ENCODE measurements at regions not wholly inside any gene's neighbourhood (a gene's known extent, or its start where the extent isn't known, plus 50 kb on each side); places are given as distances from the start of the nearest gene placed in this dataset.

DNA sequence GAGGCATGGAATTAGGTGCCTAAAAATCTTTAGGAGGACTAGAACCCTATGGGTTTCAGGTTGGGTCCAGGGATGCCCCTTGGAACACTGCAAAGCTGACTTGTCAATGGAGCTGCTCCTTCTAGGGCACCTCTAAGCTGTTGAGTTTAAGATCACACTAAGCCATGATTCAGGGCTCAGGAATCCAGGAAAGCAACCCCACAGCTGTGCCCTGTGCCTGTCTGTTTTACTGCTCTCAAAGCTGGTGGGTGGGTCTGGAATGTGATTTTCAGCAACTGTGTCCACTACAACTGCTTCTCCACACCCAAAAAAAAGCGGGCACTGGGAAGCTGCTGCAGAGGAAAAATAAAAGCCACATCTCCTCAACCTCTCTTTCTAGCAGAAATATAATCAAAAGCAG, 310.4 kb upstream of the MOCS1 start:
- POLR2A ChIA-PET: no interaction called here
- TF ChIP-seq FOXK2 (IDR thresholded peaks at IDR 0.05) (no peak), L3MBTL2 (conservative IDR thresholded peaks at IDR 0.05) (no peak), NFRKB (IDR thresholded peaks at IDR 0.05) (no peak), SP1 (IDR thresholded peaks at IDR 0.05) (no peak), ELF4 (IDR thresholded peaks at IDR 0.05) (no peak), LEF1 (IDR thresholded peaks at IDR 0.05; ENCODE audit: borderline replicate concordance) (no peak), FOXM1 (IDR thresholded peaks at IDR 0.05; ENCODE audit: borderline replicate concordance) (no peak), PKNOX1 (IDR thresholded peaks at IDR 0.05) (no peak), TARDBP (IDR thresholded peaks at IDR 0.05) (no peak), CTBP1 (IDR thresholded peaks at IDR 0.05; ENCODE audit: borderline replicate concordance) (no peak), ZNF384 (IDR thresholded peaks at IDR 0.05) (no peak), HDGF (IDR thresholded peaks at IDR 0.05; ENCODE audit: borderline replicate concordance) (no peak), FOXA1 (IDR thresholded peaks at IDR 0.05) (no peak), BHLHE40 (IDR thresholded peaks at IDR 0.05; ENCODE audit: borderline replicate concordance) (no peak), SUZ12 (IDR thresholded peaks at IDR 0.05) (no peak), ARNT (IDR thresholded peaks at IDR 0.05) (no peak)
- no peak for DNase-seq (ENCODE audit: extremely low spot score)
- CTCF ChIA-PET: no interaction called here

DNA sequence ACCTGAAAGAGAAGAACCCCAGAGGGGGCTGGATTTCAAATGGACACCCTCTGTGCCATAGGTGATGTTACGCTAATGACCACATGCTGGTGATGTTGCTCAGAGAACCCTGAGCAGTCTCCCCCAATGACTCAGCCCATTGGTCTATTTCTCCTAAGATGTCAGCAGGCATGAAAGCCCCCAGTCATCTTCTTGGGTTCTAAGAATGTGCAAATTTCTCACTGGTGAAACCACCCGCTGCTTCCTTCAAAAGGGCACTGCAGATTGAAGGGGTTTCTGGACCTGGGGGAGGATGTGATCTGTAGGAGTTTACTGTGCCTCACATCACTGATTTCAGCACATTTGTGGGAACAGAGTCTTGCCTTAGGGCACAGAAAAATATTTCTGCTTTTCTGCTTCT, 298.4 kb upstream of the MOCS1 start:
- ChIA-PET POLR2A (no interaction called here), CTCF (no interaction called here)
- no peak for TF ChIP-seq LEF1 (IDR thresholded peaks at IDR 0.05; ENCODE audit: borderline replicate concordance)
- no peak for TF ChIP-seq ELF4 (IDR thresholded peaks at IDR 0.05)
- TF ChIP-seq FOXM1 (IDR thresholded peaks at IDR 0.05; ENCODE audit: borderline replicate concordance): no peak
- TF ChIP-seq PKNOX1 (IDR thresholded peaks at IDR 0.05): no peak
- no peak for DNase-seq (ENCODE audit: extremely low spot score)

- CTCF ChIA-PET: no interaction called here
- POLR2A ChIA-PET: no interaction called here
- DNase-seq (ENCODE audit: extremely low spot score): no peak
- no peak for TF ChIP-seq FOXM1 (IDR thresholded peaks at IDR 0.05; ENCODE audit: borderline replicate concordance)
- no peak for TF ChIP-seq ZNF384 (IDR thresholded peaks at IDR 0.05)
- TF ChIP-seq FOXA1 (IDR thresholded peaks at IDR 0.05): no peak
- TF ChIP-seq ARNT (IDR thresholded peaks at IDR 0.05): no peak
- TF ChIP-seq CTBP1 (IDR thresholded peaks at IDR 0.05; ENCODE audit: borderline replicate concordance): no peak
- TF ChIP-seq ELF4 (IDR thresholded peaks at IDR 0.05): no peak
- TF ChIP-seq SUZ12 (IDR thresholded peaks at IDR 0.05): no peak
- no peak for TF ChIP-seq BHLHE40 (IDR thresholded peaks at IDR 0.05; ENCODE audit: borderline replicate concordance)
- TF ChIP-seq LEF1 (IDR thresholded peaks at IDR 0.05; ENCODE audit: borderline replicate concordance): no peak
- no peak for TF ChIP-seq L3MBTL2 (conservative IDR thresholded peaks at IDR 0.05)
Measured at GRCh38 chr6:40227735-40228134, 293.5 kb upstream of the MOCS1 start.

DNA sequence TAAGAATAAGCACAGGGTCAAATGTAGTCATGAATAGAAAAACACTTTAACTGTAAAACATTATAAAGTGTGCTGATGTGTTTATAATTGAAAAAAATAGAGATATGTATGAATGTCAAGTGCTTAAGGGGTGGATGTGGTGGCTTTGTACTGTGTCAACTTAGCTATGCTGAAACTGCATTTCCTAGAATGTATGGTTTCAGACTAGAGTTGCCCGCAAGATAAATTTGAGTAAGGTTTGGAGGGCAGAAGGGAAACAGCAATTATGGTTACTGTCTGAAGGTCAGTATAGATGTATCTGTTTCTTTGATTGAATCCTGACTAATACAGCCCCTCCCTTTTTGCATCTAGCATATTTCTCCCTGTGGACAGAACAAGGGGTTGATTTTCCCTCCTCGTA, 288.1 kb upstream of the MOCS1 start:
- DNase-seq (ENCODE audit: extremely low spot score): no peak
- CTCF ChIA-PET: no interaction called here
- TF ChIP-seq L3MBTL2 (conservative IDR thresholded peaks at IDR 0.05) (no peak), FOXK2 (IDR thresholded peaks at IDR 0.05) (no peak), FOXA1 (IDR thresholded peaks at IDR 0.05) (no peak), ARNT (IDR thresholded peaks at IDR 0.05) (no peak), ELF4 (IDR thresholded peaks at IDR 0.05) (no peak), BHLHE40 (IDR thresholded peaks at IDR 0.05; ENCODE audit: borderline replicate concordance) (no peak), LEF1 (IDR thresholded peaks at IDR 0.05; ENCODE audit: borderline replicate concordance) (no peak), CTBP1 (IDR thresholded peaks at IDR 0.05; ENCODE audit: borderline replicate concordance) (no peak), FOXM1 (IDR thresholded peaks at IDR 0.05; ENCODE audit: borderline replicate concordance) (no peak), NFRKB (IDR thresholded peaks at IDR 0.05) (no peak), SP1 (IDR thresholded peaks at IDR 0.05) (no peak), ZNF384 (IDR thresholded peaks at IDR 0.05) (no peak), TARDBP (IDR thresholded peaks at IDR 0.05) (no peak), HDGF (IDR thresholded peaks at IDR 0.05; ENCODE audit: borderline replicate concordance) (no peak), SUZ12 (IDR thresholded peaks at IDR 0.05) (no peak)
- POLR2A ChIA-PET: no interaction called here

- no peak for DNase-seq (ENCODE audit: extremely low spot score)
- TF ChIP-seq SUZ12 (IDR thresholded peaks at IDR 0.05) (no peak), PKNOX1 (IDR thresholded peaks at IDR 0.05) (no peak), FOXA1 (IDR thresholded peaks at IDR 0.05) (no peak), HDGF (IDR thresholded peaks at IDR 0.05; ENCODE audit: borderline replicate concordance) (no peak), LEF1 (IDR thresholded peaks at IDR 0.05; ENCODE audit: borderline replicate concordance) (no peak), SP1 (IDR thresholded peaks at IDR 0.05) (no peak), ZNF384 (IDR thresholded peaks at IDR 0.05) (no peak), FOXM1 (IDR thresholded peaks at IDR 0.05; ENCODE audit: borderline replicate concordance) (no peak), L3MBTL2 (conservative IDR thresholded peaks at IDR 0.05) (no peak), CTBP1 (IDR thresholded peaks at IDR 0.05; ENCODE audit: borderline replicate concordance) (no peak), FOXK2 (IDR thresholded peaks at IDR 0.05) (no peak), NFRKB (IDR thresholded peaks at IDR 0.05) (no peak), BHLHE40 (IDR thresholded peaks at IDR 0.05; ENCODE audit: borderline replicate concordance) (no peak), ELF4 (IDR thresholded peaks at IDR 0.05) (no peak), TARDBP (IDR thresholded peaks at IDR 0.05) (no peak), ARNT (IDR thresholded peaks at IDR 0.05) (no peak)
- CTCF ChIA-PET: no interaction called here
- POLR2A ChIA-PET: no interaction called here
Measured at GRCh38 chr6:40219799-40220198, 285.5 kb upstream of the MOCS1 start.

DNA sequence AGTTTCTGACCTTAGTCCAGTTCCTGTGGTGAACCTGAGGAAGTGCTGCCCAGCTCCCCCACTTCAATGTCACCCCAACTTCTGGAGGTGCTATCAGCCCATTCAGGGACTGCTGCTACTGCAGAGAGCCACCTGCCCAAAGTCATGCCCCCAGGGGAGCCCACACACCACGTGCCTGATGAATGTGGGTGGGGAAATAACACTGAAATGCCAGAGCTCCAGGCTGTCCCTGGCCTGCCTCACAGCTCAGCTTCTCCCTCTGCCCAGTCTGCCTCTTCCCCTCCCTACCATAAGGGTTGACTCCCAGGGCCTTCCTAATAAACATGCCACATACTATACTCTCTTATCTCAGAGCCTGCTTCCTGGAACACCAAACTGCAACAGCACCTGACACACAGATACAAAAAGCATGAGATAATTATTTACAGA, 276.4 kb upstream of the MOCS1 start:
- no peak for DNase-seq (ENCODE audit: extremely low spot score)
- ChIA-PET POLR2A (no interaction called here), CTCF (no interaction called here)
- TF ChIP-seq FOXK2 (IDR thresholded peaks at IDR 0.05): no peak
- TF ChIP-seq CTBP1 (IDR thresholded peaks at IDR 0.05; ENCODE audit: borderline replicate concordance): no peak
- no peak for TF ChIP-seq SP1 (IDR thresholded peaks at IDR 0.05)
- no peak for TF ChIP-seq SUZ12 (IDR thresholded peaks at IDR 0.05)
- TF ChIP-seq ELF4 (IDR thresholded peaks at IDR 0.05): no peak
- no peak for TF ChIP-seq ZNF384 (IDR thresholded peaks at IDR 0.05)
- no peak for TF ChIP-seq ARNT (IDR thresholded peaks at IDR 0.05)
- TF ChIP-seq LEF1 (IDR thresholded peaks at IDR 0.05; ENCODE audit: borderline replicate concordance): no peak
- TF ChIP-seq HDGF (IDR thresholded peaks at IDR 0.05; ENCODE audit: borderline replicate concordance): no peak
- no peak for TF ChIP-seq BHLHE40 (IDR thresholded peaks at IDR 0.05; ENCODE audit: borderline replicate concordance)
- TF ChIP-seq FOXM1 (IDR thresholded peaks at IDR 0.05; ENCODE audit: borderline replicate concordance): no peak
- no peak for TF ChIP-seq L3MBTL2 (conservative IDR thresholded peaks at IDR 0.05)
